ENCODE measurements at regions not wholly inside any gene's neighbourhood (a gene's known extent, or its start where the extent isn't known, plus 50 kb on each side); places are given as distances from the start of the nearest gene placed in this dataset.
"Not testable (repeated sequence)": the region's sequence is repeated elsewhere in the genome, so short reads cannot be mapped to it uniquely, and the experiment has no call there.

DNA sequence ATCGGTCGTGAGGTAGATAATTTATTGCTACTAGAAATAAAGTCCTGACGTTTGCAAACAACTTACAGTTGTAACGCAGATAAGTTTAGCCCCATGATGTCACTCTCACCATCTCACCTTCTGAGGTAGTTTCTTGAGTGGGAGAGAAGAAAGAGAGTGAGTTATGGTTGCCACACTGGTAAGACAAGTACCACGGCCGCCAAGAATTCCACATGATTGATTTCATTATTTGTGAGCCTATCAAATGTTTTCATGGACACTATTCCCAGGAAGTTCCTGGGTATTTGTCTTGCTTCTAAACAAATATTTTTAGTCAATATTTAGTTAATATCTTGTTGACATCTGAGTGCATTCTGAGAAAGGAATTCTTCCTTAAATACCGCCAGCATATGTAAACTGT is 339.4 kb upstream of the KIAA1217 start:
- FAIRE-seq (no peak), DNase-seq (ENCODE audit: low spot score) (no peak)

GRCh38 chr10:23869996-23870395 is 338.9 kb upstream of the KIAA1217 start:
- no peak for DNase-seq (ENCODE audit: low spot score)
- FAIRE-seq, result no peak

DNA sequence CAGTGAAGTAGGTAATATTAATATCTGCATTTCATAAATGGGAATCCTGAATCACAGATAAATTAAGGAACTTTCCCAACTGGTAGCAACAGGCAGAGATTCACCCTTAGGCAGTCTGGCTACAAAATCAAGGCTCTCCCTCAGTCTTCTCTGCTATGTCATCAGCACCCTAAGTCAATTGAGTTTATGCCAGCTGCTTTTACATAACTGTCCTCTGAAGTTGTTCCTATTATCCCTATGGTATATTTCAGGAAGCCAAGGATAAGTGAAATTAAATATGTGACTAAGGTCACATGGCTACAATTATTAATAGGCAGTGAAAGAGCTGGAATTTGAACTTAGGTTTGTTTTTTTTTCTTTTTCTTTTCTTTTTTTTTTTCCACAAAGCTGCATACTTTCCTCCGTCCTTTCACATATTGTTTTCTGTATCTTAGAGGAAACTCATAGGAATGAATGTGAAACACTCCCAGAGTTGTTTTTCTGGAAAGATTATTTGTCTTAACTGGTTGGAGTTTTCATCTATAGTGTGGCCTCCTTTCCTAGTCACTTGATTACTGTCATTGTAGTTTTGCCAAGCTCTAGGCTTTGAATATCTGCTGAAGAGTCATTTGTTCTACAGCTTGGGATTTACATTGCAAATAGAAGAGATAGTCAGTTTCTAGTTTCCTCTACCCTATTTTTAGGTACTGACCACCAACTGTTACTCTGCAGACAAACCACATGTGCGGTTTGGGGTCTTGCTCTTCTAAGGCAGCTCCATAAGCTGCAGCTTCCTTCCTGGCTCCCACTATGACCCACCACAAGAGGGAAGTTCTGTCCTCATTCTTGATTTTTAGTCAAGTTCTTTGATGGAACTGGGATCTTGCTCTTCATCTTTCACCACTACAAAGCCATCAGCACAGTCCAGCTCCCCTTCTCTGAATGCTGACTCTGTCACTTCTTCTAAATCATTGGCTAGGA is 338.0 kb upstream of the KIAA1217 start:
- FAIRE-seq (no peak), DNase-seq (ENCODE audit: low spot score) (no peak)

DNA sequence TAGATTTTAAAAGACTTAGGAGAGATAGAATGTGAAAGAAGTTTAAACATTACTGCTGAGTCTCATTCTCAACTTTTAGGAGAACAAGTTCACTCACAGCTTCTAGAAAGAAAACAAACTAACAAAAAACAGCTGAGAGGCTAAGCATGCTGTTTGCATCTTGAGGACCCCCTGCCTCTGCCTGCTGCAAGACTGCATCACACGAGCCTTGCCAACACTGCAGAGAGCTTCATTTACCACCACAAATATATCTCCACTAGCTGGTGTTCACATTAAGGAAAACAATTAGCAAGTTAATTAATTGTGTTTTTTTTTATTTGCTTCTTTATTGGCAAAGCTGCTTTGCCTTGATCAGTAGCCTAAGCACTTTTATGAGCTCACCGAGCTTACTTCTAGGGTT is 336.6 kb upstream of the KIAA1217 start:
- FAIRE-seq (no peak), DNase-seq (ENCODE audit: low spot score) (no peak)

GRCh38 chr10:23877791-23878320 is 331.1 kb upstream of the KIAA1217 start:
- DNase-seq (ENCODE audit: low spot score) (no peak), FAIRE-seq (no peak)

DNA sequence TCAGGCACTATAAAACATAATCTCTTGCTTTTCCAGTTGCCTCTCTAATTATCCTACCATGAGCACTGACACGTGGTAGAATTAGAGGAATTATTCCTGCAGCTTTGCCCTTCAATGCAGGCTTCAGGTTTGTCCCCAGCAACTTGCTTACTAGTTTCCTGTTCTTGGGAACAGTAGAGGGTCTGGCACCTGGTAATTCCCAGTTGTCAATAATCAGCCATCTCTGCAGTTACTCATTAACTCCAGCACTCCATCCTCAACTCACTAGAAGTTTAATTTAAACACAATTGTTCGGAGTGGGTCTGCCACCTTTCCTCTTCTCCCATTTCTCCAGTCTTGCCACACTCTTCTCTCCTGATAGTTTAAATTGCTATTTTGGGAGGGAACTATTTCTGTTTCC is 324.3 kb upstream of the KIAA1217 start:
- no peak for FAIRE-seq
- no peak for DNase-seq (ENCODE audit: low spot score)

GRCh38 chr10:23885853-23886252 is 323.1 kb upstream of the KIAA1217 start:
- DNase-seq (ENCODE audit: low spot score), result no peak
- no peak for FAIRE-seq

DNA sequence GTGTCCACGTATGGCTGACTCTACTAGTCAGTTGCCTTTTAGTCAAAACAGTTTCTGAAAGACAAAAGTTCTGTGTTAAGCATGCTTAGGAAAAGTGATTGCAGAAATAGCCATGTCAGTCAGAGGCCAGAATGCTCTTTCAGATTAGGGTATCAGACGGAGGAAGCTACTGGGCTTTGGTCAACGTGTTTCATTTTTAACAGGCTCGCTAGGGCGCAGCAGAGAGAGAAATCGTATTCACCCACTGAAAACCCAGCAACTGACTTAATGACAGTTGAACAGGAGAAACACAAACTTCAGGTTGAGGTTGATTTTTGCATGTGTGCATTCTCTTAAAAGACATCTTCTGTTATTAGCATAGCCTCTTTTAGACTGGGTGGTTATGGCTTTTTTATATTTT is 322.6 kb upstream of the KIAA1217 start:
- FAIRE-seq, result no peak
- DNase-seq (ENCODE audit: low spot score), result peak; percentile 12

- no peak for DNase-seq (ENCODE audit: low spot score)
- no peak for FAIRE-seq
These were observed 317.6 kb upstream of the KIAA1217 start for GRCh38 chr10:23891301-23891700.

- FAIRE-seq, result no peak
These were observed 316.6 kb upstream of the KIAA1217 start for GRCh38 chr10:23892296-23892695.

GRCh38 chr10:23897267-23897666 is 311.7 kb upstream of the KIAA1217 start:
- DNase-seq (ENCODE audit: low spot score) (no peak), FAIRE-seq (no peak)

More at GRCh38 chr10:23892296-23892695, 316.6 kb upstream of the KIAA1217 start:
- DNase-seq (ENCODE audit: low spot score), result peak; percentile 25

- DNase-seq (ENCODE audit: low spot score) (no peak), FAIRE-seq (no peak)
These were observed 311.1 kb upstream of the KIAA1217 start for GRCh38 chr10:23897861-23898260.

- no peak for DNase-seq (ENCODE audit: low spot score)
- FAIRE-seq, result no peak
These were observed 309.8 kb upstream of the KIAA1217 start for GRCh38 chr10:23899166-23899565.

- DNase-seq (ENCODE audit: low spot score) (no peak), FAIRE-seq (no peak)
These were observed 298.6 kb upstream of the KIAA1217 start for GRCh38 chr10:23910291-23910690.

DNA sequence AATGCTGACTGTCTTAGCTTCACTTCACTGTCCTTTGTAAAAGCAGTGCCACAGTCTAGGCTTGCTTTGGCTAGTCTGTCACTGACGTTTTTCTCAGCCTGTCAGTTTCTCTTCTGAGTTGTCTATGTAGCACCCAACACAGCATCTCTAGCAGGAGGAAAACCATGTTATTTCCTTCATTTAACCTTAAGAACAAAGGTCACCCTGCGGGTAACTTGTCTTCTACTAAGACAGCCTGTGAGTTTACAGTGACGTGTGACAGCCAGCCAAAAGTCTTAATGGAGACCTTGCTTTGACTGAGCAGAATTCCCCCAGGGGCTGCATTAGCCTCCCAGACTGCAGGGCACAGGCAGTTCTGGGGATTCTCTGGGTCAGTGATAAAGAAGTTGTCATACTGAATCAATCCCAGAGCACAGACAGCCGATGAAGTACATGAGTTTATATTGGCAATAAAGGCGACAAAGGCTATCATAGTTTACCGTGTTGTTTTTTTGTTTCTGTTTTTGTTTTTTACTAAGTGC is 296.0 kb upstream of the KIAA1217 start:
- DNase-seq (ENCODE audit: low spot score) (no peak), FAIRE-seq (no peak)

GRCh38 chr10:23914641-23915040 is 294.3 kb upstream of the KIAA1217 start:
- no peak for DNase-seq (ENCODE audit: low spot score)

DNA sequence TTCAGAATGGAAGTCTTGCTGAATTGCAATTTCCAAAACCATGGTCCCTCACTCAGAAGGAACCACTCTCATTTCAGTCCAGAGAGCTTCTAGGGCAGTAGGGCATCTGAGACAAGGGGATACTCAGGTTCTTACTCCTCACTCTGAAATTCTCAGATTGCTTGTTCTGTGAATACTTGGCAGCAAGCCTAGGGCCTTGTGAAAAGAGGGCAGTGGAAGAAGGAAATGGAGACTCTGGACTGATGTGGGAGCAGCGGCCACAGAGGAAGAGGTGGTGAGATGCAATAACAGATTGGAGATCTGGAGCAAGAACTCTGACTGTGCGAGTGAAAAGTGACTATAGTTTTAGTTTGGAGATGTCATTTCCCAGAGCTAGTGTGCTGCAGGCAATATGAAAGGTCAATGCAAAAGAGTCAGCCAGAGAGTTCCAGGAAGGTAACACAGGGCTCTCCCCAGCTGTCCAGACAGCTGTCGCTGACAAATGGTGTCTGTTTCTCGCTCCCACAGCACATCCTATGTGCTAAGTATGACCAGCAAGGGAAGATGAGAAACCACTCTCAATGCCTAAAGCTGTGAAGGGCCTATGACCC is 291.6 kb upstream of the KIAA1217 start:
- FAIRE-seq (no peak), DNase-seq (ENCODE audit: low spot score) (peak; percentile 10)

More at GRCh38 chr10:23914641-23915040, 294.3 kb upstream of the KIAA1217 start:
- FAIRE-seq, result no peak

DNA sequence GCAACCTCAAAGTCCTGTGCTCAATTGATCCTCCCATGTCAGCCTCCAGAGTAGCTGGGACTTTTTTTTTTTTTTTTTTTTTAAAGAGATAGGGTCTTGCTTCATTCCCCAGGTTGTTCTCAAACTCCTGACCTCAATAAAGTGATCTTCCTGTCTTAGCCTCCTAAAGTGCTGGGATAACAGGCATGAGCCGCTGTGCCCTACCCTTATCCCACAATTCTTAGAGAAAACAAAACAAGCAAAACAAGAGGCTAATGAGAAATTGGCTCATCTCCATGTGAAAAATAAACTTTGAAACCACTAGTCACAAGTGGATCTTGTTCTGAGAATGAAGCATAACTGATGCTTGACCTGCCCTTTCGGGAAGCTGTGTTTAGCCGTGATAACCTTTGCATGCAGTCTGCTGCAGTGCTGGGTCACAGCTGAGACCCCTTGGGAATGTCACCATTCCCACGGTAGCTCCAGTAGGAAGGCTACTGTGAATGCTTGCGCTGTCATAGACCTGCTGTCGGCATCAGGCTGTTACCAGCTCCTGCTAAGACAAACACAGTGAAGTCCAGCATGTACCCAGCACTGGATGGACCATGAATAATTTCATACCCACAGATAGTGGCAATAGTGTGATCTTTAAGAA is 290.7 kb upstream of the KIAA1217 start:
- FAIRE-seq (no peak), DNase-seq (ENCODE audit: low spot score) (peak; percentile 6)

DNA sequence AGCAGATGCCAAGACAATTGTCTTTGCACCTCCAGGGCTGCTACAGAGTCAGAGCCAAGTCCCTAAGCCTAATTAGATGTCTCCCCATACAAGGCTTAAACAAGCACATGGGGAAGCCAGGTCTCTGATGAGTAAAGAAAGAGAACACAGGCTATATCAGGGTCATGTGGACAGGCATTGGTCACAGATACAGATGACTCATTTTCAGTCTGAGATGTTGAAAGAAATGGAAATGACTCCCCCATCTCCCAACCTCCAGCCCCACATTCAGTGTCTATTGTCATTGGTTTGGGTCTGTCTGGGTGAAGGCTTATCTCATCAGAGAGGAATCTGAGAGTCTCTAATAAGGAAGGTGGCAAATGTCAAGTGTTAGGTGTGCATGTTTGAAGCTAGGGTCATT is 290.1 kb upstream of the KIAA1217 start:
- DNase-seq (ENCODE audit: low spot score) (peak; percentile 76), FAIRE-seq (no peak)

DNA sequence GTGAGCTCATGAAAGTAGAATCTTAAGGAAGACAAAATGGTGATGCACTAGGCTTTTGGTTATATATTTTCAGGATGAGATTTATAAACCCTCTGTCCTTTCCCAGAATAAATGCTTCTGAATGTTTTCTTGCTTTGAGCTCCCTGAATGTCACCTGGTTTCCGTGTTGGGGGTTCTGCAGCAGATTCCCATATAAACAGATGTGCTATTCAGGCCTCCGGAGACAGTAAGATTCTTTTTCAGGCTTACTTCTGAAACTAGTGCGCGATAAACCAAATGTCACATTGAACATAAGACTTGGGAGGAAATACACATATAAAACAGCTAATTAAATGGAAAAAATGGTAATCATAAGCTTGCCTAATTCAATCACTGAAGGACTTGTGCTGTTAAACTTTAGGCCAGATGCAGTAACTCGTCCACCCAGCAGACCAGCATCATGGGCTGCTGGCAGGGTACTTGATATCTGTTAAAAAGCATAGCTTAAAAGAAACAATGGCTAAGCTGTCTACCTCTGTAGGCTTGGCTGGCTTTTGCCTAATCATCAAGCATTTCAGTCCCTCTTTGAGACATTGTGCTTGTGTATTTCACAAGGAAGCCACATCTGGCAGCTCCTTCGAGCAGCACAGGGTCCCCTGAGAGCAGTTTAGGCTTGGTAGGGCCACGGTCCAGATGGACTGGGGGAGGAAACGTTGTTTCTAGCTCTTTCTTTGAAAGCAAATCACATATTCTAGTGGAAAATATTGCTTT is 281.2 kb upstream of the KIAA1217 start:
- DNase-seq (ENCODE audit: low spot score), result no peak
- no peak for FAIRE-seq

GRCh38 chr10:23934023-23934422 is 274.9 kb upstream of the KIAA1217 start:
- not testable (repeated sequence) for DNase-seq (ENCODE audit: low spot score); FAIRE-seq

All from urothelium cell line (cell line).